ENCODE measurements at regions not wholly inside any gene's neighbourhood (a gene's known extent, or its start where the extent isn't known, plus 50 kb on each side); places are given as distances from the start of the nearest gene placed in this dataset.

- no peak for TF ChIP-seq CTCF (IDR thresholded peaks at IDR 0.05)
- TF ChIP-seq POLR2A (IDR thresholded peaks at IDR 0.05), result no peak
Measured at GRCh38 chr4:12658146-12658545, 826.0 kb downstream of the RAB28 start.
